ENCODE measurements at regions not wholly inside any gene's neighbourhood (a gene's known extent, or its start where the extent isn't known, plus 50 kb on each side); places are given as distances from the start of the nearest gene placed in this dataset.

DNA sequence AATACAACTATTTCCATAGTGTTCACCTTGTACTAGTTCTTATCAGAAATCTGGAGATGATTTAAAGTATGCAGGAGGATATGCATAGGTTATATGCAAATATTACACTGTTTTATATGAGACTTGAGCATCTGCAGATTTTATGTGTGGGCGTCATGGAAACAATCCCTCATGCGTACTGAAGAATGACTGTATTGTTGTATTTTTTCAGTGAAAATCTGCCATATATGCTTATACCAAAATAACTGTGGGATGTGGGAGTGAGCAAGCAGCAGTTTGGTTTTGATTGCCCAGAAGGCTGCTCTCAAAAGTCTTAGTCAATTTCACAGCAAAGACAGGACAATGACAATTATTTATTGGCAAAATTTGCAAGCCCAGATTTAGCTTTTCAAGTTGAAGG, 238.8 kb upstream of the PCDH20 start:
- TF ChIP-seq CTCF (IDR thresholded peaks at IDR 0.05): no peak
- no peaks in the 10 kb centered on the region for H3K9me3 ChIP-seq
- H3K27ac ChIP-seq: no peak overlapping the region
- no peak for DNase-seq
- no peak overlapping the region for H3K9ac ChIP-seq (ENCODE audit: low read depth in 2 of 2, low read length in 2 of 2)
- H3K27me3 ChIP-seq: no peaks in the 10 kb centered on the region
- no peak overlapping the region for H3K4me3 ChIP-seq
- intact Hi-C loops (cut with DNase I): no loop called here
- no peaks in the 10 kb centered on the region for H3K4me1 ChIP-seq
- no peaks in the 10 kb centered on the region for H3K36me3 ChIP-seq

GRCh38 chr13:61648547-61648946, 232.9 kb upstream of the PCDH20 start:
- DNase-seq: no peak
- intact Hi-C loops (cut with DNase I): no loop called here
- Histone ChIP-seq H3K36me3 (no peaks in the 10 kb centered on the region), H3K4me1 (no peaks in the 10 kb centered on the region), H3K27me3 (no peaks in the 10 kb centered on the region), H3K9me3 (no peaks in the 10 kb centered on the region), H3K4me3 (no peak overlapping the region), H3K27ac (no peak overlapping the region), H3K9ac (ENCODE audit: low read depth in 2 of 2, low read length in 2 of 2) (no peak overlapping the region)
- no peak for TF ChIP-seq CTCF (IDR thresholded peaks at IDR 0.05)

DNA sequence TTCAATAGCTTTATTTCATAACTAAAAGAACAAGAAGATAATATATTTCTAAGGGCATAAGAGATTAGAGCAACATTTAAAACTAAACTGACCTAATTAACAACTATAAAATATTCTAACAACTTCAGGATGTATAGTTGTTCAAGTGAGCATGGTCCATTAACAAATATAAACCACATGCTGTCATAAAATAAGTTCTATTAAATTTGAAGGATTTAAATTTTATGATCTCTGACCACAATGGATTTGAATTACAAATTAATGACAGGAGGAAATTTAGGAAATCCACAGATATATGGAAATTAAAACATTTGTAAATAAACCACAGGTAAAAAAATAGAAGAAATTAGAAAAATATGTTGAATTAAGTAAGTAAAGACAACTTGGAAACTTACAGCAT, 196.5 kb upstream of the PCDH20 start:
- Histone ChIP-seq H3K4me3 (no peak overlapping the region), H3K4me1 (no peaks in the 10 kb centered on the region), H3K9me3 (no peaks in the 10 kb centered on the region), H3K9ac (ENCODE audit: low read depth in 2 of 2, low read length in 2 of 2) (no peak overlapping the region), H3K36me3 (no peaks in the 10 kb centered on the region), H3K27me3 (no peaks in the 10 kb centered on the region), H3K27ac (no peak overlapping the region)
- DNase-seq: no peak
- TF ChIP-seq CTCF (IDR thresholded peaks at IDR 0.05): no peak
- intact Hi-C loops (cut with DNase I): no loop called here

GRCh38 chr13:61608138-61608537, 192.5 kb upstream of the PCDH20 start:
- no peak for TF ChIP-seq CTCF (IDR thresholded peaks at IDR 0.05)
- H3K9me3 ChIP-seq: no peaks in the 10 kb centered on the region
- H3K4me1 ChIP-seq: no peaks in the 10 kb centered on the region
- intact Hi-C loops (cut with DNase I): no loop called here
- H3K27ac ChIP-seq: no peak overlapping the region
- DNase-seq: no peak
- no peaks in the 10 kb centered on the region for H3K36me3 ChIP-seq
- H3K4me3 ChIP-seq: no peak overlapping the region
- no peak overlapping the region for H3K9ac ChIP-seq (ENCODE audit: low read depth in 2 of 2, low read length in 2 of 2)
- H3K27me3 ChIP-seq: no peaks in the 10 kb centered on the region

GRCh38 chr13:61600360-61601033, 184.8 kb upstream of the PCDH20 start:
- H3K27ac ChIP-seq: no peak overlapping the region
- no peak overlapping the region for H3K4me3 ChIP-seq
- H3K27me3 ChIP-seq: no peaks in the 10 kb centered on the region
- H3K9ac ChIP-seq (ENCODE audit: low read depth in 2 of 2, low read length in 2 of 2): no peak overlapping the region
- DNase-seq: no peak
- intact Hi-C loops (cut with DNase I): no loop called here
- no peaks in the 10 kb centered on the region for H3K36me3 ChIP-seq
- no peaks in the 10 kb centered on the region for H3K4me1 ChIP-seq
- no peak for TF ChIP-seq CTCF (IDR thresholded peaks at IDR 0.05)
- no peaks in the 10 kb centered on the region for H3K9me3 ChIP-seq

All from colonic mucosa (tissue), 4 donors.